Activated CD8-positive, alpha-beta T cell treated with anti-CD3 and anti-CD28 coated beads for 36 hours (primary cell): ENCODE measurements at regions not wholly inside any gene's neighbourhood (a gene's known extent, or its start where the extent isn't known, plus 50 kb on each side); places are given as distances from the start of the nearest gene placed in this dataset.
A peak's percentile ranks its signal among the peaks of the same experiment; 100 is the strongest.

Experiments used
- ATAC-seq: fragments of 200-7000 bp; cut with Tn5 transposase; one replicate; pipeline ENCODE4 v1.10.0; 2021; ENCODE audit warnings: mild to moderate bottlenecking, moderate library complexity
- CTCF ChIA-PET: fragments of 350-600 bp; sonication (Branson Sonifier 250); formaldehyde crosslinking; loops from one replicate; lab custom pipeline; 2021; ENCODE audit warnings: antibody characterized with exemption; lab: Charles Lee
- POLR2A ChIA-PET: fragments of 350-600 bp; sonication (Branson Sonifier 250); formaldehyde crosslinking; loops from one replicate; lab custom pipeline; 2021; ENCODE audit warnings: antibody characterized with exemption; lab: Charles Lee
- DNase-seq: peaks from one replicate; pipeline ENCODE4 v3.0.0-alpha.2; 2020
- H3K27ac Mint-ChIP-seq: one replicate; pipeline ENCODE4 v1.8.0; 2021; ENCODE audit warnings: mild to moderate bottlenecking, mixed read lengths
- H3K27me3 Mint-ChIP-seq: one replicate; pipeline ENCODE4 v1.8.0; 2021; ENCODE audit warnings: mixed read lengths
- H3K36me3 Mint-ChIP-seq: one replicate; pipeline ENCODE4 v1.8.0; 2021; ENCODE audit warnings: low read depth, mixed read lengths
- H3K4me1 Mint-ChIP-seq: one replicate; pipeline ENCODE4 v1.8.0; 2021; ENCODE audit warnings: low read depth, mixed read lengths
- H3K4me3 Mint-ChIP-seq: one replicate; pipeline ENCODE4 v1.8.0; 2021; ENCODE audit warnings: mild to moderate bottlenecking, moderate library complexity, mixed read lengths
- H3K9me3 Mint-ChIP-seq: one replicate; pipeline ENCODE4 v1.8.0; 2021; ENCODE audit warnings: mixed read lengths
- intact Hi-C: fragments of 100-400 bp; cut with micrococcal nuclease; formaldehyde crosslinking; loops from one replicate; pipeline ENCODE4 v1.10.0; 2022
- TF ChIP-seq, protein P1 (sequence below): fragments of 200-600 bp; IDR thresholded peaks from one replicate; pipeline ENCODE4 v1.8.0; 2022; ENCODE audit warnings: antibody characterized with exemption, mild to moderate bottlenecking

DNA sequence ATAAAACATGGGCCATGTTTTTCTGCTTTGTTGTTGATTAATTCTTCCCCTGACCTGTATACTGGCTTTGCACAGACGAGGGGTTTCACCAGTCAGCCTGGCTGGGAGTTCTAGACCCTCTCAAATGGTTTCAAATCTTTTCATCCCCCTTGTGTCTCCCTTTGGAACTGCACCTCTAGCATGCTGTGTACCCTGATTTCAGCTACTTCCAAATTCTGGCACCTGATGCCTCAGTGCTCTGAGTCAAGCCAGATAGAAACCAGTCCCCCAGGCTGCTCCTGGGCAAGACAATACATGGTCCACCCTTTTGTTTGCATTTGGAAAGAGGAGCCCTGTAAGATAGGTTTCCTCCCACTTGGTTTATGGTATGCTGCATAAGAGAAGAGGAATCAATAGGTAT, 290.2 kb downstream of the BTBD3 start:
- POLR2A ChIA-PET, result no interaction called here
- Mint-ChIP-seq H3K9me3 (peaks cover 3% of the 10 kb centered on the region), H3K4me1 (no peaks in the 10 kb centered on the region), H3K27me3 (no peaks in the 10 kb centered on the region), H3K4me3 (no peak overlapping the region), H3K36me3 (no peaks in the 10 kb centered on the region), H3K27ac (no peak overlapping the region)
- peak; percentile 3 for DNase-seq
- no peak for ATAC-seq
- intact Hi-C loops, result no loop called here
- TF ChIP-seq, protein P1, sequence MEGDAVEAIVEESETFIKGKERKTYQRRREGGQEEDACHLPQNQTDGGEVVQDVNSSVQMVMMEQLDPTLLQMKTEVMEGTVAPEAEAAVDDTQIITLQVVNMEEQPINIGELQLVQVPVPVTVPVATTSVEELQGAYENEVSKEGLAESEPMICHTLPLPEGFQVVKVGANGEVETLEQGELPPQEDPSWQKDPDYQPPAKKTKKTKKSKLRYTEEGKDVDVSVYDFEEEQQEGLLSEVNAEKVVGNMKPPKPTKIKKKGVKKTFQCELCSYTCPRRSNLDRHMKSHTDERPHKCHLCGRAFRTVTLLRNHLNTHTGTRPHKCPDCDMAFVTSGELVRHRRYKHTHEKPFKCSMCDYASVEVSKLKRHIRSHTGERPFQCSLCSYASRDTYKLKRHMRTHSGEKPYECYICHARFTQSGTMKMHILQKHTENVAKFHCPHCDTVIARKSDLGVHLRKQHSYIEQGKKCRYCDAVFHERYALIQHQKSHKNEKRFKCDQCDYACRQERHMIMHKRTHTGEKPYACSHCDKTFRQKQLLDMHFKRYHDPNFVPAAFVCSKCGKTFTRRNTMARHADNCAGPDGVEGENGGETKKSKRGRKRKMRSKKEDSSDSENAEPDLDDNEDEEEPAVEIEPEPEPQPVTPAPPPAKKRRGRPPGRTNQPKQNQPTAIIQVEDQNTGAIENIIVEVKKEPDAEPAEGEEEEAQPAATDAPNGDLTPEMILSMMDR, result peak; percentile 42
- CTCF ChIA-PET, result interaction anchor here (1.1 kb wide), 1 partner anchor 11 kb away, joined by 3 read pairs; no protein-coding TSS in a partner anchor

DNA sequence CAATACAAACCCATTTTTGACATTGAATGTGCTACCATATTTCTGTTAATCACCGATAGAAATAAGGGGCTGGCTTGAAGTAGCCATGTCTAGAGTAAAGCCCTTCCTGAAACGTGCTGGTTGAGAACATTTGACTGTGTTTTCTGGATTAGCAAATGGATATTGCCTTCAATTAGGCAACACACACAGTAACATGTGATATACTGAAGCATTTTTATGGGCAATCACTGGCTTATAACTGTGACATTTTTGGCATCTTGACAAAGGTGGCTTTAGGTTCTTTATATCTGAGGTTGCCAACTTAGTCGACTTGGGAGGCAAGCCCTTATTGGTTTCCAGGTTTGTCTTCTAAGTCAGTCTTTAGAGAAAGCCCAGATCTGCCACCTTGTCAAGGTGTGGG, 292.9 kb downstream of the BTBD3 start:
- TF ChIP-seq, protein P1, result no peak
- CTCF ChIA-PET, result no interaction called here
- ATAC-seq (no peak), DNase-seq (no peak)
- intact Hi-C loops, result no loop called here
- H3K27me3 Mint-ChIP-seq, result no peaks in the 10 kb centered on the region
- no peak overlapping the region for H3K27ac Mint-ChIP-seq
- peaks cover 1% of the 10 kb centered on the region for H3K9me3 Mint-ChIP-seq
- POLR2A ChIA-PET, result no interaction called here
- H3K4me1 Mint-ChIP-seq, result no peaks in the 10 kb centered on the region
- H3K36me3 Mint-ChIP-seq, result no peaks in the 10 kb centered on the region
- H3K4me3 Mint-ChIP-seq, result no peak overlapping the region

DNA sequence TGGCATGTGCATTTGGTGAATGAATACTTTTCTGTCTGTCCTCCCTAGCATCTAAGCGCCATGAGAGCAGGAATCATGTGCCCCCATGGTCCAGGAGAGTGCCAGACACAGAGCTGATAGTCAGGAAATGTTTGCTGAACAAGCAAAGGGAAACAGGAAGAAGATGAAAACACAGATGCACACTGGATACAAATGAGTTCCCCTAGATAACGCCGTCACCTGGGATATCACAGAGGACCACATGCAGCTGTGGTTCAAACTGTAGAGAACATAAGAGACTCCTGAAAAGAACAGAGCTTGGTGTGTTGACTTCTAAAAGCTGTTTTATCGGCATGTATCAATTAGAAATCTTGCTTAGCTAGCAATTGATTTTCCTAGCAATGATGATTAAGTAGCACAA, 293.7 kb downstream of the BTBD3 start:
- Mint-ChIP-seq H3K27me3 (no peaks in the 10 kb centered on the region), H3K36me3 (no peaks in the 10 kb centered on the region), H3K27ac (no peak overlapping the region), H3K4me3 (no peak overlapping the region), H3K9me3 (peaks cover 1% of the 10 kb centered on the region), H3K4me1 (no peaks in the 10 kb centered on the region)
- CTCF ChIA-PET, result interaction anchor here (0.7 kb wide), 1 partner anchor 9 kb away, joined by 3 read pairs; no protein-coding TSS in a partner anchor
- TF ChIP-seq, protein P1, result no peak
- DNase-seq, result no peak
- POLR2A ChIA-PET, result no interaction called here
- no peak for ATAC-seq
- intact Hi-C loops, result no loop called here

DNA sequence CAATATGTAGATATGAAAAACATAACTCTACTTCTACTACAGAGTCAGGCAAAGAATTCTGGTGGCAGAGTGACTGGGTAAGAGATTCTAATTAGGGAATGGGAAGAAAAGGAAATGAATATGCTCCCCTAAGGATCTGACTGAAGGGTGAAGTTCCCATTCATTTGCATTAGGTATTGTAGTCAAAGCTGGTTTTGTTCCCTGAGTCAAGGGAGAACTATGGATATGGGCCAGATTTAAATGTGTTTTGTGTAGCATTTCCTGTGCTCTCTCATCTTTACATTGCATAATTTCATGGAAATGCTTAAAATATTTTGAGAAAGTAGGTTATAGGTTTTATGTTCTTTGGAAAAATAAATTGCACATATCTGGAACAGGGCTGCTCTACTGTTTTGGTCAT, 299.7 kb downstream of the BTBD3 start:
- DNase-seq (no peak), ATAC-seq (no peak)
- POLR2A ChIA-PET, result no interaction called here
- Mint-ChIP-seq H3K27ac (no peak overlapping the region), H3K4me3 (no peak overlapping the region), H3K9me3 (peaks cover 6% of the 10 kb centered on the region), H3K4me1 (no peaks in the 10 kb centered on the region), H3K36me3 (no peaks in the 10 kb centered on the region), H3K27me3 (no peaks in the 10 kb centered on the region)
- CTCF ChIA-PET, result no interaction called here
- intact Hi-C loops, result no loop called here
- TF ChIP-seq, protein P1, result no peak

DNA sequence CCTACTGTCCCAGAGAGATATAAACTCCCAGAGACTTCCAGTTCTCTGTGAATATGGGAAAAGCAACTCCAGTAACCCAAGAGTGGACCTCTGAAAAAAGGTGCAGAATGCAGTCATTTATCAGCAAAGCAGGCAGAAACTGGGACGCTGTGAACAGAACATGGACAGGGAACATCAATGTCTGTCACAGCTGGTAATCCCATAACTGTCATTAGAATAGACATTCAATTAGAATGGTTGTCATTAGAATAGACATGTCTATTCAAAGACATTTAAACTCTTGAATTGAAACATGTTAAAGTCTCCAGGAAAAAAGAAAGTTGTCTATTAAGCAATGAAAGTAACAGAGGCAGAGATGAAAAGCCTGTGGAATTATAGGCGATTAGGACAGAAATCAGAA, 302.1 kb downstream of the BTBD3 start:
- H3K27ac Mint-ChIP-seq, result no peak overlapping the region
- no peak overlapping the region for H3K4me3 Mint-ChIP-seq
- ChIA-PET CTCF (interaction anchor here (0.6 to 1.4 kb wide), 3 partner anchors 8 to 15 kb away, joined by 3 read pairs; no protein-coding TSS in a partner anchor), POLR2A (no interaction called here)
- DNase-seq, result no peak
- intact Hi-C loops, result no loop called here
- ATAC-seq, result no peak
- H3K9me3 Mint-ChIP-seq, result peaks cover 7% of the 10 kb centered on the region
- TF ChIP-seq, protein P1, result no peak
- no peaks in the 10 kb centered on the region for H3K27me3 Mint-ChIP-seq
- H3K4me1 Mint-ChIP-seq, result no peaks in the 10 kb centered on the region
- no peaks in the 10 kb centered on the region for H3K36me3 Mint-ChIP-seq
